H9 (cell line): ENCODE measurements at regions not wholly inside any gene's neighbourhood (a gene's known extent, or its start where the extent isn't known, plus 50 kb on each side); places are given as distances from the start of the nearest gene placed in this dataset.

Source experiments
- DNase-seq: peaks from one replicate; pipeline ENCODE4 v3.0.0-alpha.2; 2017
- H2AFZ ChIP-seq: one replicate; pipeline ENCODE4 v1.6.1; 2013; ENCODE audit warnings: mild to moderate bottlenecking, low read length, control low read depth, moderate library complexity
- H2AK5ac ChIP-seq: 2 replicates; pipeline ENCODE4 v1.6.1; 2013; ENCODE audit warnings: low read length, control low read depth, mixed read lengths; ENCODE audit not compliant: insufficient read length
- H2BK120ac ChIP-seq: one replicate; pipeline ENCODE4 v1.6.1; 2013; ENCODE audit warnings: low read depth, mild to moderate bottlenecking, low read length, control low read depth, inconsistent platforms; ENCODE audit not compliant: poor library complexity, severe bottlenecking
- H2BK12ac ChIP-seq: 2 replicates; pipeline ENCODE4 v1.6.1; 2013; ENCODE audit warnings: low read length, control low read depth, mixed read lengths, low read depth; ENCODE audit not compliant: insufficient read length
- H2BK15ac ChIP-seq: 2 replicates; pipeline ENCODE4 v1.6.1; 2013; ENCODE audit warnings: low read depth, low read length, control low read depth
- H2BK20ac ChIP-seq: one replicate; pipeline ENCODE4 v1.6.1; 2013; ENCODE audit warnings: low read depth, mild to moderate bottlenecking, low read length, control low read depth, inconsistent platforms; ENCODE audit not compliant: poor library complexity, severe bottlenecking
- H2BK5ac ChIP-seq: 2 replicates; pipeline ENCODE4 v1.6.1; 2013; ENCODE audit warnings: low read length, control low read depth, mixed read lengths; ENCODE audit not compliant: insufficient read length
- H3K14ac ChIP-seq: 2 replicates; pipeline ENCODE4 v1.6.1; 2013; ENCODE audit warnings: low read length, control low read depth; ENCODE audit not compliant: insufficient read depth
- H3K18ac ChIP-seq: 2 replicates; pipeline ENCODE4 v1.6.1; 2013; ENCODE audit warnings: low read depth, mild to moderate bottlenecking, mixed read lengths, low read length, control low read depth; ENCODE audit not compliant: insufficient read length
- H3K23ac ChIP-seq: 2 replicates; pipeline ENCODE4 v1.6.1; 2013; ENCODE audit warnings: low read length, control low read depth, mixed read lengths, low read depth; ENCODE audit not compliant: insufficient read length
- H3K23me2 ChIP-seq: 2 replicates; pipeline ENCODE4 v1.6.1; 2013; ENCODE audit warnings: low read depth, mild to moderate bottlenecking, mixed read lengths, low read length, control low read depth; ENCODE audit not compliant: insufficient read length, poor library complexity, severe bottlenecking
- H3K27ac ChIP-seq: 2 replicates; pipeline ENCODE4 v1.5.1; 2013; ENCODE audit warnings: low read length, control low read depth, mixed read lengths, low read depth; ENCODE audit not compliant: insufficient read length
- H3K27me3 ChIP-seq: 2 replicates; pipeline ENCODE4 v1.6.1; 2013; ENCODE audit warnings: low read length, control low read depth, inconsistent platforms; ENCODE audit not compliant: insufficient read depth
- H3K4ac ChIP-seq: 2 replicates; pipeline ENCODE4 v1.6.1; 2013; ENCODE audit warnings: low read depth, mild to moderate bottlenecking, control low read depth, inconsistent platforms, low read length, moderate library complexity
- H3K4me1 ChIP-seq: 2 replicates; pipeline ENCODE4 v1.6.1; 2013; ENCODE audit warnings: low read length, control low read depth, inconsistent platforms; ENCODE audit not compliant: insufficient read depth
- H3K4me2 ChIP-seq: 2 replicates; pipeline ENCODE4 v1.6.1; 2013; ENCODE audit warnings: low read length, control low read depth, mixed read lengths; ENCODE audit not compliant: insufficient read length, insufficient read depth
- H3K56ac ChIP-seq: 2 replicates; pipeline ENCODE4 v1.6.1; 2013; ENCODE audit warnings: low read depth, mild to moderate bottlenecking, mixed read lengths, low read length, control low read depth; ENCODE audit not compliant: insufficient read length
- H3K79me1 ChIP-seq: 2 replicates; pipeline ENCODE4 v1.6.1; 2013; ENCODE audit warnings: low read depth, mild to moderate bottlenecking, moderate library complexity, low read length, control low read depth, inconsistent platforms; ENCODE audit not compliant: insufficient read depth, poor library complexity, severe bottlenecking
- H3K79me2 ChIP-seq: 2 replicates; pipeline ENCODE4 v1.6.1; 2013; ENCODE audit warnings: low read length, control low read depth, inconsistent platforms; ENCODE audit not compliant: insufficient read depth
- H3K9ac ChIP-seq: 2 replicates; pipeline ENCODE4 v1.6.1; 2013; ENCODE audit warnings: low read length, control low read depth, mixed read lengths; ENCODE audit not compliant: insufficient read length; ENCODE audit errors: extremely low read depth
- H3K9me3 ChIP-seq: one replicate; pipeline ENCODE4 v1.6.1; 2013; ENCODE audit warnings: low read depth, low read length, inconsistent platforms; ENCODE audit not compliant: control insufficient read depth
- H3T11ph ChIP-seq: one replicate; pipeline ENCODE4 v1.6.1; 2013; ENCODE audit warnings: mild to moderate bottlenecking, low read length, control low read depth, inconsistent platforms
- H4K20me1 ChIP-seq: one replicate; pipeline ENCODE4 v1.6.1; 2013; ENCODE audit not compliant: control insufficient read depth, insufficient read length, insufficient read depth
- H4K5ac ChIP-seq: 2 replicates; pipeline ENCODE4 v1.6.1; 2013; ENCODE audit warnings: low read depth, mild to moderate bottlenecking, mixed read lengths, low read length, control low read depth; ENCODE audit not compliant: insufficient read length
- H4K8ac ChIP-seq: replicated peaks from 2 replicates; pipeline ENCODE4 v1.6.1; 2013; ENCODE audit warnings: low read length, control low read depth, mixed read lengths, low read depth; ENCODE audit not compliant: insufficient read length
- H4K91ac ChIP-seq: 2 replicates; pipeline ENCODE4 v1.6.1; 2013; ENCODE audit warnings: low read depth, mild to moderate bottlenecking, moderate library complexity, mixed read lengths, low read length, control low read depth; ENCODE audit not compliant: insufficient read length
- H3K27ac Mint-ChIP-seq, 3 experiments: 2 replicates in 2 of 3; 3 replicates in 1 of 3; pipeline ENCODE4 v1.8.0; 2020 to 2021; ENCODE audit warnings: mixed read lengths in 3 of 3, mild to moderate bottlenecking in 1 of 3, moderate library complexity in 1 of 3
- H3K27me3 Mint-ChIP-seq: 2 replicates; pipeline ENCODE4 v1.8.0; 2021; ENCODE audit warnings: low read depth, mild to moderate bottlenecking, moderate library complexity, mixed read lengths
- H3K36me3 Mint-ChIP-seq, 3 experiments: 2 replicates in 2 of 3; 3 replicates in 1 of 3; pipeline ENCODE4 v1.8.0; 2020 to 2021; ENCODE audit warnings: low read depth in 3 of 3, mixed read lengths in 3 of 3; ENCODE audit not compliant: insufficient read depth in 1 of 3
- H3K4me1 Mint-ChIP-seq, 2 experiments: 2 replicates each; pipeline ENCODE4 v1.8.0; 2020; ENCODE audit warnings: mixed read lengths in 2 of 2
- H3K4me3 Mint-ChIP-seq, 2 experiments: 2 replicates in 1 of 2; 3 replicates in 1 of 2; pipeline ENCODE4 v1.8.0; 2020 to 2021; ENCODE audit warnings: mild to moderate bottlenecking in 2 of 2, mixed read lengths in 2 of 2, moderate library complexity in 1 of 2
- H3K9me3 Mint-ChIP-seq, 2 experiments: 2 replicates in 1 of 2; 3 replicates in 1 of 2; pipeline ENCODE4 v1.8.0; 2020; ENCODE audit warnings: mild to moderate bottlenecking in 2 of 2, mixed read lengths in 2 of 2, moderate library complexity in 1 of 2
- CTCF ChIP-seq: fragments of 200-600 bp; sonication (generic); conservative IDR thresholded peaks from 3 replicates; pipeline ENCODE4 v1.8.0; 2021; ENCODE audit warnings: antibody characterized with exemption, mild to moderate bottlenecking
- WGBS: extraction: QIAGEN DNeasy Blood & Tissue Kit; methylation state at CpG from one replicate; pipeline ENCODE4 v1.1.7; 2013; ENCODE audit warnings: missing lambda C conversion rate, low lambda C conversion rate, mixed read lengths; ENCODE audit not compliant: insufficient read length; ENCODE audit errors: extremely low coverage; 5-methylcytosine and 5-hydroxymethylcytosine counted together

GRCh38 chr3:59531066-59531745 lies 481.4 kb upstream of the CFAP20DC start:
- H3K9me3 Mint-ChIP-seq: no peaks in the 10 kb centered on the region
- no peak overlapping the region for H3K18ac ChIP-seq
- H3K36me3 Mint-ChIP-seq: no peaks in the 10 kb centered on the region
- no peaks in the 10 kb centered on the region for H3K9me3 ChIP-seq
- no peak overlapping the region for H3K56ac ChIP-seq
- H2BK12ac ChIP-seq: no peak overlapping the region
- WGBS: no CpG with 5 or more reads among the region's 3 CpGs
- H3K4me2 ChIP-seq: no peak overlapping the region
- no peaks in the 10 kb centered on the region for H3K79me1 ChIP-seq
- no peak overlapping the region for H3T11ph ChIP-seq
- no peak overlapping the region for H2BK120ac ChIP-seq
- H3K27ac ChIP-seq: no peak overlapping the region
- no peak overlapping the region for H2AFZ ChIP-seq
- no peaks in the 10 kb centered on the region for H3K79me2 ChIP-seq
- H3K4me3 Mint-ChIP-seq: no peak overlapping the region
- H4K91ac ChIP-seq: no peak overlapping the region
- no peak for DNase-seq
- no peak overlapping the region for H2BK20ac ChIP-seq
- no peaks in the 10 kb centered on the region for H3K27me3 ChIP-seq
- H4K5ac ChIP-seq: no peak overlapping the region
- H2BK5ac ChIP-seq: no peak overlapping the region
- H4K8ac ChIP-seq: no peak overlapping the region
- no peaks in the 10 kb centered on the region for H3K4me1 ChIP-seq
- H3K14ac ChIP-seq: no peak overlapping the region
- no peak overlapping the region for H3K9ac ChIP-seq
- H4K20me1 ChIP-seq: no peaks in the 10 kb centered on the region
- no peaks in the 10 kb centered on the region for H3K27me3 Mint-ChIP-seq
- H2AK5ac ChIP-seq: no peak overlapping the region
- no peak overlapping the region for H3K27ac Mint-ChIP-seq
- no peaks in the 10 kb centered on the region for H3K23me2 ChIP-seq
- H3K4me1 Mint-ChIP-seq: no peaks in the 10 kb centered on the region
- H3K4ac ChIP-seq: no peak overlapping the region
- no peak overlapping the region for H3K23ac ChIP-seq
- TF ChIP-seq CTCF: no peak
- H2BK15ac ChIP-seq: no peak overlapping the region
